Esophagus (tissue), 2 donors: ENCODE measurements at regions not wholly inside any gene's neighbourhood (a gene's known extent, or its start where the extent isn't known, plus 50 kb on each side); places are given as distances from the start of the nearest gene placed in this dataset.

Experiments
- H3K27ac ChIP-seq, 2 donors: one replicate each; pipeline ENCODE4 v1.5.1; 2013; ENCODE audit warnings: low read depth in 2 of 2, mild to moderate bottlenecking in 2 of 2, inconsistent platforms in 1 of 2, low read length in 1 of 2, moderate library complexity in 1 of 2
- H3K27me3 ChIP-seq, 2 donors: one replicate each; pipeline ENCODE4 v1.6.1; 2013; ENCODE audit warnings: low read length in 2 of 2, control low read depth in 1 of 2, mild to moderate bottlenecking in 1 of 2; ENCODE audit not compliant: insufficient read depth in 2 of 2, control insufficient read depth in 1 of 2
- H3K36me3 ChIP-seq, 2 donors: one replicate each; pipeline ENCODE4 v1.6.1; 2013; ENCODE audit warnings: low read length in 1 of 2; ENCODE audit not compliant: control insufficient read depth in 2 of 2, insufficient read depth in 2 of 2
- H3K4me1 ChIP-seq, 2 donors: one replicate each; pipeline ENCODE4 v1.6.1; 2013; ENCODE audit warnings: low read length in 1 of 2; ENCODE audit not compliant: control insufficient read depth in 2 of 2, insufficient read depth in 2 of 2
- H3K4me3 ChIP-seq, 2 donors: one replicate each; pipeline ENCODE4 v1.5.1; 2013; ENCODE audit warnings: low read length in 2 of 2, mild to moderate bottlenecking in 2 of 2, low read depth in 1 of 2, moderate library complexity in 1 of 2
- H3K9me3 ChIP-seq, 2 donors: one replicate each; pipeline ENCODE4 v1.6.1; 2013; ENCODE audit warnings: mild to moderate bottlenecking in 2 of 2, low read depth in 1 of 2, low read length in 1 of 2, moderate library complexity in 1 of 2; ENCODE audit not compliant: control insufficient read depth in 2 of 2, insufficient read depth in 1 of 2
- WGBS, 2 donors: extraction: QIAGEN DNeasy Blood & Tissue Kit; methylation state at CpG; one replicate each; pipeline ENCODE4 v1.1.7; 2013; 5-methylcytosine and 5-hydroxymethylcytosine counted together
- donor health status: healthy with polysubstance abuse.
- donor health status: Bipolar disorder and iron deficiency.

GRCh38 chr5:58148254-58148775 is 311.6 kb downstream of the PLK2 start:
- Histone ChIP-seq H3K36me3 (no peaks in the 10 kb centered on the region), H3K9me3 (no peaks in the 10 kb centered on the region)

DNA sequence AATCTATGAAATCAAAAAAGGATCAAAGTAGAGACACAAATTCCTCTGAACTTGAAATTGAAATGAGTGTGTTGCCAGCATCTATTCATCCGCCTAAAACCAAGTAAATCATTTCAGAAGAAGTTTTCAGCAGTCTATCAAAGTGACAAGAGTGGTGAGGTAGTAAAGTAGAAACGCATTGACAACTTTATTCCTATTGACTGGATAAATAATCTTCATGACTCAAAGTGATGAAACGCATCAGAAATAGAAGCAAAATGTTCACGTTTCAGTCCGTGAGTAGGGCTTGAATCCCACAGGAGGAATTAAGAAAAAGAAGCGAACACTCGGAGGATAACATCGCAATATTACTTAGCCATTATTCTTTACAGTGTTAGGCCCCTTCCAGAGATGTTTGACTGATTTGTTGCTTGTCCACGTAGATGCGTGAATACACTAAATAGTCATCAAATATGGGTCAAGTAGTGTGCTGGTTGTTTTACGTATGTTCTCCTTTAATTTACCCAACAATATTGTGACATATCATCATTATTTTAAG is 314.4 kb downstream of the PLK2 start:
- H3K27me3 ChIP-seq = no peaks in the 10 kb centered on the region
- no peaks in the 10 kb centered on the region for H3K4me1 ChIP-seq
- H3K9me3 ChIP-seq = no peaks in the 10 kb centered on the region
- no peak overlapping the region for H3K27ac ChIP-seq
- 94 to 95% methylated on average over 11 of the region's 11 CpGs for WGBS, 2 donors
- no peaks in the 10 kb centered on the region for H3K36me3 ChIP-seq
- no peak overlapping the region for H3K4me3 ChIP-seq

More at GRCh38 chr5:58148254-58148775, 311.6 kb downstream of the PLK2 start:
- no peaks in the 10 kb centered on the region for H3K4me1 ChIP-seq
- no peak overlapping the region for H3K27ac ChIP-seq
- no peaks in the 10 kb centered on the region for H3K27me3 ChIP-seq
- H3K4me3 ChIP-seq = no peak overlapping the region

DNA sequence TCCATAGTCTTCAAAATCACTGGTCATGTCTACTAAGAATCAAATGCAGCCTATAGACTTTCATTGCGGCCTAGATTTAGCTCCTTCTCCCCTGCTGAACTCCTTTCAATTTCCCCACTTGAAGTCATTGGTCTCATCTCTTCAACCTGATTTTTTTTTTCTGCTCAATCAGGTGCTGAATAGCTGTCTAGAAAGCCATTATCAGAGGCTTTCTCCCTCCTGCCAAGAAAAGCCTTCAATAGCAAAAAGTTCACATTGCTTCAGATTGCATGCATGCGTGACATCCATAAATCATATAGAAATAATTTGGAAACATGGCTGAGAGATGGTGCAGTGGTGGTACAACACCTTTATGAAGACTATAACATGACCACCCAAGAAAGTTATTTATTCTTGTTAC is 316.2 kb downstream of the PLK2 start:
- 90 to 94% methylated on average over 2 of the region's 2 CpGs for WGBS, 2 donors
- no peaks in the 10 kb centered on the region for H3K27me3 ChIP-seq
- H3K4me3 ChIP-seq = no peak overlapping the region
- H3K36me3 ChIP-seq = no peaks in the 10 kb centered on the region
- H3K9me3 ChIP-seq = no peaks in the 10 kb centered on the region
- no peaks in the 10 kb centered on the region for H3K4me1 ChIP-seq
- no peak overlapping the region for H3K27ac ChIP-seq

DNA sequence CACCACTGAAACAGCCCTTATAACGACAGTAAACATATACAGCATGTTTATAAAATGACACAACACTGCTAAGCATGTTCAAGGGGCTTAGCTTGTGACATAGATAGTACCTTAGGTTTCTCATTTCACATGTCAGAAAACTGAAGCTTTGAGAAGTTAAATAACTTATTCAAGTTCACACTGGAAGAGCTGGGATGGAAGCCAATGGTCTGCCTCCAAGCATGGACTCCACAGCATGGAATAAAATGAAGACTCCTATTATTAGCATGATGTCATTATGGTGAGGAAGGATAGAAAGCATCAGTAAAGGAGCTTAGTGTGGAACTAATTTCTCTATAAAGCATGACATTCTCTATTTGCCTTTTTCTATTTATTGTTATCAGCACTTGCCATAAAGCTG is 316.7 kb downstream of the PLK2 start:
- Histone ChIP-seq H3K9me3 (no peaks in the 10 kb centered on the region), H3K27me3 (no peaks in the 10 kb centered on the region), H3K36me3 (no peaks in the 10 kb centered on the region), H3K4me3 (no peak overlapping the region), H3K4me1 (no peaks in the 10 kb centered on the region), H3K27ac (no peak overlapping the region)
- 38 to 52% methylated on average over 1 of the region's 1 CpG for WGBS, 2 donors

DNA sequence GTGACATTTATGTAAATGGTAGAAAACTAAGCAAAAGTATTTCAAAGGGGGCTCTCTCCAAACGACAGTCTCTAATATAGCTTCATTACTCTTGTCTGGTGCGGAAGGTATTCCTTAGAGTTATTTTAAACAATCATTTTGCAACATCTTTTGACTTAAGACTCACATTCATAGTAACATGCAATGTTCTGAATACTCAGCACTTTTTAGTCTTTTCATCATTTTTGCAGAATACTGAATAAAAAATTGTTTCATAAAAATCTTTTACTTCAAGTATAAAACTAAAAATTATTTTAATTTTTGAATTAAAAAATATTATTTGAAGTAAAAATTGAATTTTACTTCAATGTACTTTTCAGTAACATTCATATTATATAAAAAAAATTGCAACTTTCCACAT is 321.1 kb downstream of the PLK2 start:
- Histone ChIP-seq H3K27me3 (no peaks in the 10 kb centered on the region), H3K4me3 (no peak overlapping the region), H3K9me3 (no peaks in the 10 kb centered on the region), H3K4me1 (no peaks in the 10 kb centered on the region), H3K27ac (no peak overlapping the region), H3K36me3 (no peaks in the 10 kb centered on the region)
- WGBS, 2 donors = 96 to 97% methylated on average over 2 of the region's 2 CpGs

DNA sequence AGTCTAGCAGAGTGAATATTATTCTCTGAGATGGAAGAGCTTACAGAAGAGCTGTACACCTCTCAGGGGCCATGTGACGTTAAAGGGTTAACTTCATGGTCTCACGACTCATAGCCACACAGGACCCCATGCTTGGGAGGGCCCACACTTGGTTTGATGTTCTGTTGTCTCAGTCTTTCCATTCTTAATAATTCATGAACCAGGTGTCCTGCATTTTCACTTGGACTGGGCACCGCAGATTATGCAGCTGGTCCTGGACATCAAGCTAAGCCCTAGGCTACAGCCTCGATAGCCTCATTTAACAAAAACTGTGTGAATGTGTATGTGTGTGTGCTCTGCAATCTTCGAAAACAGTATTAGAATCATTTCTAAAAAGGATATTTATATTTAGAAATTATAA is 323.5 kb downstream of the PLK2 start:
- Histone ChIP-seq H3K27me3 (no peaks in the 10 kb centered on the region), H3K27ac (no peak overlapping the region), H3K4me1 (no peaks in the 10 kb centered on the region), H3K9me3 (no peaks in the 10 kb centered on the region), H3K36me3 (no peaks in the 10 kb centered on the region), H3K4me3 (no peak overlapping the region)
- 83 to 87% methylated on average over 5 of the region's 5 CpGs for WGBS, 2 donors

DNA sequence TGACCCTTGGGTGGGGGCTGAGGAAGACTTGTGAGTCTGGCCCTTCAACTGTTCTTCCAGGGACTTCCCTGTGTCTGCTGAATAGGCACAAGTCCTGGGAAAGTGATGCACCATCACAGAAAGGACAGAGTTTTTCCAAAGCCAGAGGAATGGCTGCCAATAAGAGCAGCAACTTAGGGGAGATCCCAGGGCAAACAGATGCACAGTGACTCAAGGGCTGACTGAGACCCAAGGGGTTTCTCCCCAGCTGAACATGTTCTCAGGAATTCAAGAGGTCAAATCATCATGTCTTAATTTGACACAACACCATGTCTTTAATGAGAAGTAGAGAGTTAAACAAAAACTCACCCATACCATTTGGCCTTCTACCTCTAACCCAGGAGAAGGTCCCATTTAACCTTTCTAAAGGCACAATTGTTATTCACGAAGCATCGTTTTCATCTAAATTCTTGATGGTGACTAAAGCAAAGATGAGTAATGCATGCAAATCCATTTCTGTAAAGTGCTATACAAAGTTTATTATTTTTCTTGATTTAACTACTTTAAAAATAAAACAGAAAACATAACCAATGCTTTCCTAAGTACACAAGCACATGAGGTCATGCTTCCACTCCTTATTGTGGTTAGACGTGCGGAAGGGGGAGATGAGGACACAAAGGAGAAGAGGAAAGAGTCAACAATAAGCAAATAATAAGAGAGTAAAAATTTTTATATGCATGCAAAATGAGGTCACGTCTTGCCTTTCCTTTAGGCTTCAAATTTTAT is 324.1 kb downstream of the PLK2 start:
- H3K4me3 ChIP-seq = no peak overlapping the region

GRCh38 chr5:58133631-58134296 is 326.1 kb downstream of the PLK2 start:
- WGBS, 2 donors = 20 to 26% methylated on average over 5 of the region's 5 CpGs
- Histone ChIP-seq H3K4me1 (no peaks in the 10 kb centered on the region), H3K27me3 (no peaks in the 10 kb centered on the region), H3K27ac (peak overlapping the region in 1 of 2 donors; percentile 29), H3K9me3 (no peaks in the 10 kb centered on the region), H3K4me3 (no peak overlapping the region), H3K36me3 (no peaks in the 10 kb centered on the region)

More for the DNA sequence above, 324.1 kb downstream of the PLK2 start:
- Histone ChIP-seq H3K27me3 (no peaks in the 10 kb centered on the region), H3K36me3 (no peaks in the 10 kb centered on the region), H3K9me3 (no peaks in the 10 kb centered on the region), H3K27ac (no peak overlapping the region), H3K4me1 (no peaks in the 10 kb centered on the region)
- 78 to 85% methylated on average over 5 of the region's 5 CpGs for WGBS, 2 donors

DNA sequence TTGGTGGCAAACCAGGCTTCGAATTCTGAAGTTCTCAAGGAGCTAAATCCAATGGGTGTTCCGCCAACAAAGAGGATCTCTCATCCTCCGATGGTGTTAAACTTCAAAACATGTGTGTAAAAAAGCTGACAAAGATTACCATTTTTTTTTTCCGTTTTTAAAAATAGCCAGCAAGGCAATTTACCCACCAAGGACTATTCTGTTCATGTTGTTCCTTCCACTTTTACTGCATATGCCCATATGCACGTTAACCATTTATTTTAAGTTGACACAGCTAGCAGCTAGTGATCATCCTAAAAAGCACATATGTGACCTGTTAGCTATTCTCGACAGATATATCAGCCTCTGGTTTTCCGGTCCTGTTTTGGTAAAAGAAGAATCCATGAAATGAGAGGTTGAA is 326.7 kb downstream of the PLK2 start:
- Histone ChIP-seq H3K9me3 (no peaks in the 10 kb centered on the region), H3K36me3 (no peaks in the 10 kb centered on the region), H3K27ac (peak overlapping the region in 1 of 2 donors; percentile 29), H3K27me3 (no peaks in the 10 kb centered on the region), H3K4me3 (no peak overlapping the region), H3K4me1 (no peaks in the 10 kb centered on the region)
- WGBS, 2 donors = 65 to 71% methylated on average over 7 of the region's 7 CpGs
